CD14-positive monocyte (primary cell): ENCODE measurements at regions not wholly inside any gene's neighbourhood (a gene's known extent, or its start where the extent isn't known, plus 50 kb on each side); places are given as distances from the start of the nearest gene placed in this dataset.

Experiments used
- DNase-seq, 3 donors: peaks; one replicate each; pipeline ENCODE4 v3.0.0-alpha.2; 2011 to 2022
- H2AFZ ChIP-seq: 2 replicates; pipeline ENCODE4 v1.6.0; 2012; ENCODE audit warnings: mild to moderate bottlenecking, low read depth, low read length, inconsistent platforms; ENCODE audit not compliant: insufficient read depth, poor library complexity, severe bottlenecking
- H3K27ac ChIP-seq, 2 donors: 1 replicate in 1 of 2; 2 replicates in 1 of 2; pipeline ENCODE4 v1.5.1; 2012 to 2013; ENCODE audit warnings: low read length in 2 of 2, control low read depth in 1 of 2, inconsistent platforms in 1 of 2, low read depth in 1 of 2, mild to moderate bottlenecking in 1 of 2
- H3K27me3 ChIP-seq, 2 donors: one replicate each; pipeline versions ENCODE4 v1.6.0 to v1.6.1; 2011 to 2013; ENCODE audit warnings: low read length in 2 of 2; ENCODE audit not compliant: control insufficient read depth in 2 of 2, insufficient read depth in 2 of 2
- H3K36me3 ChIP-seq, 2 donors: replicated peaks in 1 of 2; 1 replicate in 1 of 2; 2 replicates in 1 of 2; pipeline versions ENCODE4 v1.5.1 to v1.6.1; 2012 to 2013; ENCODE audit warnings: low read length in 2 of 2, control low read depth in 1 of 2, inconsistent platforms in 1 of 2, mild to moderate bottlenecking in 1 of 2; ENCODE audit not compliant: insufficient read depth in 2 of 2, control insufficient read depth in 1 of 2
- H3K4me1 ChIP-seq, 2 donors: 1 replicate in 1 of 2; 2 replicates in 1 of 2; pipeline versions ENCODE4 v1.5.1 to v1.6.1; 2012 to 2013; ENCODE audit warnings: low read length in 2 of 2, control low read depth in 1 of 2, inconsistent platforms in 1 of 2, mild to moderate bottlenecking in 1 of 2, moderate library complexity in 1 of 2; ENCODE audit not compliant: insufficient read depth in 2 of 2, control insufficient read depth in 1 of 2
- H3K4me2 ChIP-seq: replicated peaks from 2 replicates; pipeline ENCODE3; 2012; ENCODE audit warnings: low read length, moderate library complexity, mild to moderate bottlenecking; ENCODE audit not compliant: poor library complexity, severe bottlenecking; ENCODE audit errors: extremely low read depth
- H3K4me3 ChIP-seq, 3 experiments: fragments of 200-600 bp in 1 of 3; sonication (generic) in 1 of 3; replicated peaks in 1 of 3; 1 replicate in 2 of 3; 2 replicates in 1 of 3; pipeline ENCODE4 v1.5.1; 2011 to 2013; ENCODE audit warnings: low read length in 3 of 3, mild to moderate bottlenecking in 3 of 3, control low read depth in 2 of 3, low read depth in 2 of 3, inconsistent platforms in 1 of 3, moderate library complexity in 1 of 3
- H3K79me2 ChIP-seq: 2 replicates; pipeline ENCODE4 v1.6.0; 2012; ENCODE audit warnings: mild to moderate bottlenecking, control low read depth, inconsistent platforms, low read length, moderate library complexity; ENCODE audit not compliant: insufficient read depth
- H3K9ac ChIP-seq: 2 replicates; pipeline ENCODE4 v1.6.0; 2017; ENCODE audit warnings: low read length, mild to moderate bottlenecking; ENCODE audit not compliant: insufficient read depth, poor library complexity, severe bottlenecking
- H3K9me3 ChIP-seq, 2 donors: replicated peaks in 1 of 2; 1 replicate in 1 of 2; 2 replicates in 1 of 2; pipeline versions ENCODE4 v1.5.1 to v1.6.1; 2012 to 2013; ENCODE audit warnings: low read length in 2 of 2, control low read depth in 1 of 2; ENCODE audit not compliant: control insufficient read depth in 1 of 2, insufficient read depth in 1 of 2
- H4K20me1 ChIP-seq: 2 replicates; pipeline ENCODE4 v1.6.0; 2012; ENCODE audit warnings: mild to moderate bottlenecking, low read length, control low read depth, moderate library complexity; ENCODE audit not compliant: insufficient read depth
- H3K27ac Mint-ChIP-seq, 7 donors: one replicate each; pipeline ENCODE4 v1.8.0; 2020; ENCODE audit warnings: mild to moderate bottlenecking in 7 of 7, mixed read lengths in 7 of 7, moderate library complexity in 6 of 7, inconsistent platforms in 2 of 7
- H3K27me3 Mint-ChIP-seq, 3 donors: one replicate each; pipeline ENCODE4 v1.8.0; 2021 to 2022; ENCODE audit warnings: low read depth in 3 of 3, mild to moderate bottlenecking in 3 of 3, mixed read lengths in 3 of 3, moderate library complexity in 3 of 3, inconsistent platforms in 1 of 3
- H3K36me3 Mint-ChIP-seq, 2 donors: one replicate each; pipeline ENCODE4 v1.8.0; 2020; ENCODE audit warnings: mixed read lengths in 2 of 2, inconsistent platforms in 1 of 2, mild to moderate bottlenecking in 1 of 2
- H3K4me1 Mint-ChIP-seq: one replicate; pipeline ENCODE4 v1.8.0; 2020; ENCODE audit warnings: mild to moderate bottlenecking, mixed read lengths
- H3K4me3 Mint-ChIP-seq, 2 donors: one replicate each; pipeline ENCODE4 v1.8.0; 2020; ENCODE audit warnings: mild to moderate bottlenecking in 2 of 2, mixed read lengths in 2 of 2, moderate library complexity in 1 of 2
- H3K9me3 Mint-ChIP-seq, 7 donors: one replicate each; pipeline ENCODE4 v1.8.0; 2020 to 2022; ENCODE audit warnings: mixed read lengths in 7 of 7, mild to moderate bottlenecking in 6 of 7, moderate library complexity in 6 of 7, inconsistent platforms in 2 of 7
- CTCF ChIP-seq: fragments of 200-600 bp; IDR thresholded peaks from one replicate; pipeline ENCODE4 v1.8.0; 2022; ENCODE audit warnings: antibody characterized with exemption, mild to moderate bottlenecking
- WGBS: methylation state at CpG from one replicate; pipeline ENCODE4 v1.1.5; 2013; ENCODE audit warnings: missing lambda C conversion rate; ENCODE audit not compliant: insufficient coverage; 5-methylcytosine and 5-hydroxymethylcytosine counted together
- intact Hi-C, 2 donors: fragments of 100-400 bp; cut with micrococcal nuclease; formaldehyde crosslinking; loops; one replicate each; pipeline versions ENCODE4 v1.15.0 to v1.15.1; 2023

GRCh38 chr6:54029187-54029586 lies 82.1 kb upstream of the MLIP start:
- WGBS = 83% methylated on average over 1 of the region's 3 CpGs

GRCh38 chr6:54031169-54031568 lies 80.1 kb upstream of the MLIP start:
- no peaks in the 10 kb centered on the region for H3K4me1 ChIP-seq

More at GRCh38 chr6:54029187-54029586, 82.1 kb upstream of the MLIP start:
- H2AFZ ChIP-seq = no peak overlapping the region
- no peak for TF ChIP-seq CTCF
- H3K79me2 ChIP-seq = no peaks in the 10 kb centered on the region
- Mint-ChIP-seq H3K4me1 (no peaks in the 10 kb centered on the region), H3K27me3 (no peaks in the 10 kb centered on the region), H3K9me3 (peaks cover 0 to 3% (median 0%) of the 10 kb centered on the region in 7 donors), H3K4me3 (no peak overlapping the region), H3K36me3 (no peaks in the 10 kb centered on the region), H3K27ac (no peak overlapping the region)
- no peaks in the 10 kb centered on the region for H3K4me1 ChIP-seq
- intact Hi-C loops = no loop called here
- H3K9ac ChIP-seq = no peak overlapping the region
- H3K9me3 ChIP-seq = peaks cover 0 to 3% of the 10 kb centered on the region in 2 donors
- no peak overlapping the region for H3K4me2 ChIP-seq
- no peak for DNase-seq
- no peak overlapping the region for H3K4me3 ChIP-seq
- H3K36me3 ChIP-seq = no peaks in the 10 kb centered on the region
- H3K27ac ChIP-seq = no peak overlapping the region
- H4K20me1 ChIP-seq = no peaks in the 10 kb centered on the region
- H3K27me3 ChIP-seq = no peaks in the 10 kb centered on the region

More at GRCh38 chr6:54031169-54031568, 80.1 kb upstream of the MLIP start:
- H3K27ac Mint-ChIP-seq = no peak overlapping the region
- no peaks in the 10 kb centered on the region for H3K27me3 ChIP-seq
- no peaks in the 10 kb centered on the region for H4K20me1 ChIP-seq
- H3K36me3 Mint-ChIP-seq = no peaks in the 10 kb centered on the region
- no peak overlapping the region for H2AFZ ChIP-seq
- H3K9me3 ChIP-seq = peaks cover 0 to 3% of the 10 kb centered on the region in 2 donors
- H3K27me3 Mint-ChIP-seq = no peaks in the 10 kb centered on the region
- peaks cover 0 to 3% (median 0%) of the 10 kb centered on the region in 7 donors for H3K9me3 Mint-ChIP-seq
- no peak overlapping the region for H3K9ac ChIP-seq
- no peaks in the 10 kb centered on the region for H3K36me3 ChIP-seq
- TF ChIP-seq CTCF = no peak
- no peaks in the 10 kb centered on the region for H3K79me2 ChIP-seq
- 80% methylated on average over 1 of the region's 5 CpGs for WGBS
- no peak overlapping the region for H3K4me3 ChIP-seq
- no peak overlapping the region for H3K4me2 ChIP-seq
- no peak overlapping the region for H3K27ac ChIP-seq
- H3K4me3 Mint-ChIP-seq = no peak overlapping the region
- no peaks in the 10 kb centered on the region for H3K4me1 Mint-ChIP-seq
- no peak for DNase-seq
- intact Hi-C loops = no loop called here
